ENCODE measurements at regions not wholly inside any gene's neighbourhood (a gene's known extent, or its start where the extent isn't known, plus 50 kb on each side); places are given as distances from the start of the nearest gene placed in this dataset.
"Not testable (repeated sequence)": the region's sequence is repeated elsewhere in the genome, so short reads cannot be mapped to it uniquely, and the experiment has no call there.

DNA sequence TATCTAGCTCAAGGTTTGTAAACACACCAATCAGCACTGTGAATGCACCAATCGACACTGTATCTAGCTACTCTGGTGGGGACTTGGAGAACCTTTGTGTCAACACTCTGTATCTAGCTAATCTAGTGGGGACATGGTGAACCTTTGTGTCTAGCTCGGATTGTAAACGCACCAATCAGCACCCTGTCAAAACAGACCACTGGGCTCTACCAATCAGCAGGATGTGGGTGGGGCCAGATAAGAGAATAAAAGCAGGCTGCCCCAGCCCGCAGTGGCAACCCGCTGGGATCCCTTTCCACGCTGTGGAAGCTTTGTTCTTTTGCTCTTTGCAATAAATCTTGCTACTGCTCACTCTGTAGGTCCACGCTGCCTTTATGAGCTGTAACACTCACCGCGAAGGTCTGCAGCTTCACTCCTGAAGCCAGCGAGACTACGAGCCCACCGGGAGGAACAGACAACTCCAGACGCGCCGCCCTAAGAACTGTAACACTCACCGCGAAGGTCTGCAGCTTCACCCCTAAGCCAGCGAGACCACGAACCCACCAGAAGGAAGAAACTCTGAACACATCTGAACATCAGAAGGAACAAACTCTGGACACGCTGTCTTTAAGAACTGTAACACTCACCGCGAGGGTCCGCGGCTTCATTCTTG is 128.5 kb downstream of the MRPL14 start:
- DNase-seq (ENCODE audit: low spot score): not testable (repeated sequence)

GRCh38 chr6:43997990-43998585 is 129.2 kb downstream of the MRPL14 start:
- DNase-seq (ENCODE audit: low spot score): not testable (repeated sequence)

GRCh38 chr6:43997345-43997677 is 129.9 kb downstream of the MRPL14 start:
- no peak for DNase-seq (ENCODE audit: low spot score)

DNA sequence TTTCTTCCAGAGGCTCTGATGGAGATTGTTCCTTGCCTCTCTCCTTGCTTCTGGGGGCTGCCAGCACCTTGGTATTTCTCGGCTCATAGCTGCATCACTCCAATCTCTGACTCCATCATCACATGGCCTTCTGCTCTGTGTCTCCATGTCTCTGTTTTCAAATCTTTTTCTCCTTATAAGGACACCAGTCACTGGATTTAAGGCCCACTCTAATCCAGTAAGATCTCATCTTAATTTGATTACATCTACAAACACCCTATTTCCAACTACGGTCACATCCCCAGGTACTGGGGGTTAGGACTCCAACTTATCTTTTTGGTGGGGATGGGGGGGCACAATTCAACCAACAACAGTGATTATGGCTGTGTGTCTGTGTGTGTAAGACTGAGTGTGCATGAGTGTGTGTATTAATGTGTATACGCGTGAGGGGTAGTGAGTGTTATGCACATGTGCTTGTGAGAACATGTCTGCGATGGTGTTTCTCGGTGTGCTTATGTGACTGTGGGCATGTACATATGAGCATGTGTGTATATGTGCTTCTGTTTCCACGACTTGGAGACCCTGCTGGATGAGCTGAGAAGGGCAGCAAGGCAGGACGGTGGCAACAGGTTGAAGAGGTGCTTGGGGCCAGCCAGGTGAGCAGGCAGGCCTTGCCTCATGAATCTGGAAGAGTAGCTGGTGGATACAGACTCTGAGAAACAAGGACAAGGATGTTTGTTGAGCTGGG is 130.5 kb downstream of the MRPL14 start:
- DNase-seq (ENCODE audit: low spot score): no peak

DNA sequence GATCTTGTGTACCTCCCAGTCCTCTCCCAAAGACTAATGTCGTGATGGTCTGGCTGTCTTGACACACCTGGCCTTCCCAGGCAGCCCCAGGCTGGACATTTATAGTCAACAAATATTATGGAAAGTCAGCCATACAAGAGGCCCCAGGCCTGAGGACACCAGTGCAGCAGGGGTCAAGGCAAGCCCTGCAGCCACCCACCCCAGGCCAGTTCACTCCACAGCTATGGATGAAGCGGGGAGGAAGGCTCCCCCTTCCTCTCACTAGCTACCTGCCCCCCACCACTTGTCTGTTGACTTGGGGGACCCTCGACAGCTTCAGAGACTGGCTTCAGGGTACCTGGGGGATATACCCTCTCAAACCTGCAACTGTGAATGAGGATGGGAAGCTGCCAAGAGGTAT is 132.1 kb downstream of the MRPL14 start:
- no peak for DNase-seq (ENCODE audit: low spot score)

- DNase-seq (ENCODE audit: low spot score): no peak
These were observed 133.2 kb downstream of the MRPL14 start for GRCh38 chr6:43993881-43994523.

GRCh38 chr6:43992783-43993644 is 134.2 kb downstream of the MRPL14 start:
- DNase-seq (ENCODE audit: low spot score): no peak

- no peak for DNase-seq (ENCODE audit: low spot score)
These were observed 135.1 kb downstream of the MRPL14 start for GRCh38 chr6:43992126-43992663.

DNA sequence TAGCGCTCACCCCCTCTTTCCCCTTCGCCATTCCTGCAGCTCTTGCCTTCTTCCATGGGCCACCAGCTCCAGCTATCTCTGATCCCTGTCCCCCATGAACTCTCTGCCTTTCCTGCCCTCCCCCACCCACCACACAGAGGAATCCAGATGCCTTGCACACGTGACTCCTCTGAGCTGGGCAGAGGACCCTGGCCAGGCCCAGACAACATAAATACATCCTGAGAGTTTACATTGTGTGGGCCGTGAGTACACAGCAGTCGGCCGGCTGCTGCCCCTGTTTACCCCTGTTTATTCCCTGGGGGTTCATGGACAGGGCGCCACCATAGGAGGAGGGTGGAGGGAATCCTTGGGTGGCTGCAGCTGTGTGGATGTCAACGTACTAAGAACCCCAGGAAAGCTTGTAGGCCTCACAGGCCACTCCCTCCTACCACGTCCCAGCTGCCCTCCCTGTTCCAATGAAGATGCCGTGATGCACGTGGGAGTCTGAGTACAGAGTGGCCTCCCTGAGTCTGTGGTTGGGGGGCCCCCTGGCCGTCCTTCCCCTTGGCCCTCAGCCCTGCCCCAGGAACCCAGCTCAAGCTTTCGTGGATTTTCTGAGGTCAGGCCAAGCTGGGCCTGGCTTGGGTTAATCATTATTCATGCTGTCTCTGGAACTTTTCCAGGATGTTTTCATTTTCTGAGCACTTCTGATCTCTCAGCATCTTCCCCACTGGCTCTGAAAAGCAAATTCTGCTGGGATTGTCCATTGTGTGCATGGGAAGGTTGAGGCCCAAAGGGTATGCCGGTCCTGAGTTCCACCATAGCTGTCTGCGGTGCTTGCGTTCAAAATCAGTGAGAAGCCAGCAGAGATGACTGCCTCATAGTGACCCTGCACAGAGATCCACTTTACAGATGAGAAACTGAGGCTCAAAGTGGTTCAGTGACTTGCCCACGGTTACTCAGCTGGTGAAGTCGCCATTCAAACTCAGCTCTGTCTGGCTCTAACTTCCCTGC is 136.3 kb downstream of the MRPL14 start:
- DNase-seq (ENCODE audit: low spot score): no peak

- DNase-seq (ENCODE audit: low spot score): no peak
These were observed 137.0 kb downstream of the MRPL14 start for GRCh38 chr6:43990275-43990626.

DNA sequence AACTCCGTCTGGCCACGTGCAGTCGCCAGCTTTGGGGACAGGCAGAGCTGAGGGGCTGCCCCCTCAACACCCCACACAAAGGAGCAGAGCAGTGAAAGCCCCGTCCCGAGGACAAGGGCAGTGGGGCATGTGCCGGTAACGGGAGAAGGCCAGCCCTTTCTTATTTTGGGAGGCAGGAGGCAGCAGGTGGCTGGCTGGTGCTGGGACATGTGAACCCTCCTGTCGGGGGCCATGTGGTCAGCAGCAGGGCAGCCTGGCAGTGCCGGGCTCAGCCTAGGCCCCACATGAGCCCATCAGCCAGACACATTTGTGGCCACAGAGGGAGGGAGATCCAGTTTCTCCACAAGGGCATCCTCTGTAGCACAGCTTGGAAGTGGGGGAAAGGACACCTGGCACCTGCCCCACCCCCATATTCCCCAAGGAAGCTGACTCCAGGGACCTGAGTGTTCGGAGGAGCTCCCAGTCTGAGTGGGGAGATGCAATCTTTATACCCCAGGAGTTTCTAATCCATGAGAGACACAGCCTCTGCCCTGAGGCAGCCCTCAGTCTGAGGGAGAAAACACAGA is 137.6 kb downstream of the MRPL14 start:
- no peak for DNase-seq (ENCODE audit: low spot score)

DNA sequence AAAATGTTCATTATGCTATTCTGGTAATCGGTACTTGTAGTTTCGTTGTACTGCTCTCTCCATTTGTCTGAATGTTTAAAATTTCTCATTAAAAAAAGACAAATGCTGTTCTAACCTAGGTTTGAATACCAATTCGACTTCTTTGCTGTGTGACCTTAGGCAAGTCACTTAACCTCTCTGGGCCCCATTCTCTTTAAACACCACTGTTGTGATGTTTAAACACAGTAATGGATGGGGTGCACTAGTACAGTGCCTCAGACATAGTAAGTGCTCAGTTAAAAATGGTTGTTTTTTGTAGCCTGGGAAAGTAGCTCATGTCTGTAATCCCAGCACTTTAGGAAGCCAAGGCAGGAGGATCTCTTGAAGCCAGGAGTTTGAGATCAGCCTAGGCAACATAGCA is 138.5 kb downstream of the MRPL14 start:
- DNase-seq (ENCODE audit: low spot score): no peak

GRCh38 chr6:43987838-43988439 is 139.3 kb downstream of the MRPL14 start:
- no peak for DNase-seq (ENCODE audit: low spot score)

- DNase-seq (ENCODE audit: low spot score): no peak
These were observed 141.0 kb downstream of the MRPL14 start for GRCh38 chr6:43986177-43986825.

DNA sequence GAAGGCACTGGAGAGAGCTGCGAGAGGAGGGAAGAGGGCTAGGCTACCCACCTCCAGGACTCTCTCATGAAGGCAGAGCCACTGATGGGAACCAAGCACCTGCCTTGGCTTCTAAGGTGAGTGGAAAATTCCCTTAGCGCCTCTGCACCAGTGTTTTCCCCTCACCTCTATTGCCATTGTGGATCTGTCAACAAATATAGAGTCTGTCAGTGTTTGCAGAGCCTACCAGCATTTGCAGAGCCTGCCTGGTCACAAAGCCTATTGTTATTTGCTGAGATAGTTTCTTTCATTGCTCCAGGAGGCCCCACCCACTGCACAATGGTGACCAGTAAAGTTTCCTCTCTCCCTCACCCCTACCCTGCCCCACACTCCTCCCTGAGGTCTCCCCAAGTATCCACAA is 141.9 kb downstream of the MRPL14 start:
- no peak for DNase-seq (ENCODE audit: low spot score)

DNA sequence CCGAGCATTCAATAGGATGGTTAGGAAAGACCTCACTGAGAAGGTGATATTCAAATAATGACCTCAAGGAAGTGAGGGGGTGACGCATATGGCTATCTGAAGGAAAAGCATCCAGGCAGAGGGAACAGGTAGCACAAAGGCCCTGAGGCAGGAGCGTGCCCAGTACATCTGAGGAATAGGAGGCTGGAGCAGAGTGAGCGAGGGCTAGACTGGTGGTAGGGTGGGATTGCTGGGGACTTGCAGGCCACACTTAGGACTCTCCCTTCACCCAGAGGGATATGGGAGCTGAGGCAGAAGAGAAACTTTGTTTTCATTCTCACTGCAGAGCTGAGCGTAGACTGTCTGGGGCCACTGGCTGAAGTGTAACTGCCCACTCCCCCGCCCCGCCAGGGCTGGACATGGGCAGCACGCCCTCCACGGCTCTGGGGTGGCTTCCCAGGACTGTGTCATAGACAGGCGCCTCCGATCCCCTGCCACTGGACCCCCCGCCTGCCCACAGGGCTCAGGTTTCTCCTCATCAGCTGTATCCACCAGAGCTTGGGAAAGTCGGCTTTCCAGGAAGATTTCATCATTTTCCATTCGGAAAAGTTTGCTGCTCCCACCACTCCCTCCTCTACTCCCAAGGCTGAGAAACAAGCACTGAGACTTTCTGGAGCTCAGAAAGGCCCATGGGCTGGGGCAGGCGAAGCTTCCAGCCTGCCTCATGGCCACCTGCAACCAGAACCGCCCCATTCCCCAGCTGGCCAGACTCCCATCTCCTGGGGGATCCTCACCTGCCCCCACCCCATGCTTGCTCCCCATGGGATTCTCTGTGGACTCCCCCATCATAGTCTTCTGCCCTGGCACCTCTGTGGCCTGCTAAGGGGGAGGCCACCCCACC is 142.6 kb downstream of the MRPL14 start:
- DNase-seq (ENCODE audit: low spot score): no peak

DNA sequence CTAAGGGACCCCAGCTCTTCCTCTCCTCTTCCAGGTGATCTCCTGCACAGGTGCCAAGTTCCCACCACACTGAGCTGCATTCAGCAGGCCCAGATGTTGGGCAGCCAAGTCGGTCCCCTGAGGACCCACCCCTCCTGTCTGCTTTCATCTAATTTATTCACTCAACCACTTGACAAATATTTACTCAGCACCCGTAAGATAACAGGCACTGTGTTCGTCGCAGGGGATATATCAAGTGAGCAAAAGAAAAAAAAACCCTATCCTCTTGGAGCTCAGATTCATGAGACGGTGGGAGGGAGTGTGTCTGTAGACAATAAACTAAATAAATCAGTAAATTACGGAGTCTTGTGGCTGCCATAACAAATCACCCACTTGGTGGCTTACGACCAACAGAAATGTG is 143.6 kb downstream of the MRPL14 start:
- no peak for DNase-seq (ENCODE audit: low spot score)

- no peak for DNase-seq (ENCODE audit: low spot score)
These were observed 144.1 kb downstream of the MRPL14 start for GRCh38 chr6:43983191-43983590.
